Vagina (tissue), 2 donors: ENCODE measurements at regions not wholly inside any gene's neighbourhood (a gene's known extent, or its start where the extent isn't known, plus 50 kb on each side); places are given as distances from the start of the nearest gene placed in this dataset.

Experiments used
- CTCF ChIP-seq, 3 experiments: fragments of 450-650 bp in 2 of 3; fragments of 200-600 bp in 1 of 3; sonication (generic) in 1 of 3; IDR thresholded peaks; one replicate each; pipeline ENCODE4 v1.5.1; 2017 to 2019; ENCODE audit warnings: antibody characterized with exemption in 3 of 3, mild to moderate bottlenecking in 2 of 3, moderate library complexity in 2 of 3
- POLR2A ChIP-seq, 2 donors: fragments of 450-650 bp; IDR thresholded peaks; one replicate each; pipeline ENCODE4 v1.6.1; 2017; ENCODE audit warnings: antibody characterized with exemption in 2 of 2, mild to moderate bottlenecking in 2 of 2, moderate library complexity in 2 of 2
- POLR2AphosphoS5 ChIP-seq, 2 donors: sonication (generic); formaldehyde crosslinking; IDR thresholded peaks; one replicate each; pipeline ENCODE4 v1.9.0; 2017; ENCODE audit warnings: antibody characterized with exemption in 2 of 2, mild to moderate bottlenecking in 2 of 2, low read depth in 1 of 2; ENCODE audit not compliant: insufficient read depth in 1 of 2

GRCh38 chr1:231092380-231092779, 52.3 kb upstream of the FAM89A start:
- TF ChIP-seq CTCF (IDR thresholded peaks at IDR 0.05): no peak
- no peak for TF ChIP-seq POLR2A (IDR thresholded peaks at IDR 0.05)
- TF ChIP-seq POLR2AphosphoS5 (IDR thresholded peaks at IDR 0.05; ENCODE audit: insufficient read depth in 1 of 2, low read depth in 1 of 2): no peak
